Anterior cingulate cortex (tissue), 58 donors: ENCODE measurements at regions not wholly inside any gene's neighbourhood (a gene's known extent, or its start where the extent isn't known, plus 50 kb on each side); places are given as distances from the start of the nearest gene placed in this dataset.

Experiments
- DNase-seq, 58 donors: peaks; one replicate each; lab custom pipeline; 2025; lab: John Stamatoyannopoulos, UW

DNA sequence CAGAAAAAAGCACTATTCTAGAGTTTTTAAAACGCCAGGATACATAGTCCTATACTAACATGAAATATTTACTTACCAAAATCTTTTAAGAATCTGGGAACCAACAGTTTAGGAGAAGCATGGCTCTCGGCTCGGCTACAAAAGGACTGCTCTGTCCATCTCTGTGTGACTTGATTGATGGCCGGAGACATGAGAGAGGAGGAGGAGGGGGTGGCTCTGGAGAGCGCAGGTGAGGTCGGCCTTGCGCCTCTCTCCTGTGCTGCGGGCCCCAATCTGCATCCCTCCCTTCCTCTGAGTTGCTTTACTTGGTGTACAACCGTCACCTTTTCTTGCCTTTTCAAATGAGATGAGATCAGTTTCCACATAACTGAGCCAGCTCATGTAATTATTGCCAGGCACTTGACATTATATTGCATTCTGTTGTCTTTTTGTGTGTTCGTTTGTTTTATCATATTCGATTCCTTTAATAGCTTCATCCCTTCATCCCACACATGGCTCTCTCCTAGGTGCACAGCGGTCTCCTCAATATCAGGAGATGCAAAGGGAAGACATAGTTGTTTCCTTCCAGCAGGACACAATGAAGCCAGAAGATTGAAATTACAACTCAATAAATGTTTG lies 87.8 kb upstream of the KLF6 start:
- DNase-seq = no peak

DNA sequence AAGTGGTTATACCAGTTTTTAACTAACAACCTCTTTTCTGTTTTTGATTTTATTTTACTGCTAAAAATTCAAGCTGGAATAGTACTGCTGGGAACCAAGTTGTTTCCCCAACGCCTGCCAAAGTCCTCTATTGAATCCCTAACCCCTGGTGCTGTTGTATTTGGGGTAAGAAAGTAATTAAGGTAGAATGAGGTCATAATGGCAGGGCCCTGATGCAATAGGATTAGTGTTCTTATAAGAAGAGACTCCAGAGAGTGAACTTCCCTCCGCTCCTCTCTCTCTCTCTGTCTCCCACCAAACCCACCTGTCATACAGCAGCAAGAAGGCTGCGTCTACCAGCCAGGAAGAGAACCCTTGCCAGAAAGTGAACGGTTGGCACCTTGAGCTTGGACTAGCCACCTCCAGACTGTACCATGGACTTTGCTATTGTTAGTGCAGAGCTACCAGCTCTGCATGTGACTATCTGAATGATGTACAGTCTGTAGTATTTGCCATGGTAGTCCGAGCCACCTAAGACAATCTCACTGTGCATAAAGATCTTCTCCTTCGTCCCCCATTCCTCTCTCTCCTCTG lies 86.5 kb upstream of the KLF6 start:
- DNase-seq = no peak

DNA sequence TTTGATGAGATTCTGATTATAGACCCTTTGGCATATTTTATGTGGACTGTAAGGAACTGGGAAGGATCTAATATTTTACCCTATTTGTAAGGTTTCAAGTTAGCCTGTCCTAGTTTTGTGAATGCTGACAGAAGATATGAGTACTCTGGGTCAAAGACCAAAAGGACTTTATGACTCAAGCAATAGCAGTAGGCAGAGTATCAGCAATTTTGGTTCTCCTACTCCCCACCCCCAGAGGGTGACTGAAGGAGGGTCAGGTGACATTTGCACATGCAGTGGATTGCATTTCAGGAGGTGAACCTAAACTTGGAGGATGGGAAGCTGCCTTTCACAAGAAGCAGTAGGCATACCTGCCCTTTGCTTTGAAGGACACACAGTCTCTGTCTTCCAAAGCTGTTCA lies 84.0 kb upstream of the KLF6 start:
- no peak for DNase-seq

DNA sequence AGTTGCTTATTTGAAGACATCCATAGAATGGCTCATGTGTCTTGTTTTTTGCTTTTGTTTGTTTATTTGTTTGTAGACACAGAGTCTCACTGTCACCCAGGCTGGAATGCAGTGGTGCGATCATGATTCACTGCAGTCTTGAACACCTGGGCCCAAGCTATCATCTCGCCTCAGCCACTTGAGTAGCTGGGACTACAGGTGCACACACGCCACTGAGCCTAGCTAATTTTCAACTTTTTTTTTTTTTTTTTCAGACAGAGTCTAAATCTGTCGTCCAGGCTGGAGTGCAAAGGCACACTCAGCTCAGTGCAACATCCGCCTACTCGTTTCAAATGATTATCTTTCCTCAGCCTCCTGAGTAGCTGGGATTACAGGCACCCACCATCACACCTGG lies 83.3 kb upstream of the KLF6 start:
- DNase-seq = no peak

DNA sequence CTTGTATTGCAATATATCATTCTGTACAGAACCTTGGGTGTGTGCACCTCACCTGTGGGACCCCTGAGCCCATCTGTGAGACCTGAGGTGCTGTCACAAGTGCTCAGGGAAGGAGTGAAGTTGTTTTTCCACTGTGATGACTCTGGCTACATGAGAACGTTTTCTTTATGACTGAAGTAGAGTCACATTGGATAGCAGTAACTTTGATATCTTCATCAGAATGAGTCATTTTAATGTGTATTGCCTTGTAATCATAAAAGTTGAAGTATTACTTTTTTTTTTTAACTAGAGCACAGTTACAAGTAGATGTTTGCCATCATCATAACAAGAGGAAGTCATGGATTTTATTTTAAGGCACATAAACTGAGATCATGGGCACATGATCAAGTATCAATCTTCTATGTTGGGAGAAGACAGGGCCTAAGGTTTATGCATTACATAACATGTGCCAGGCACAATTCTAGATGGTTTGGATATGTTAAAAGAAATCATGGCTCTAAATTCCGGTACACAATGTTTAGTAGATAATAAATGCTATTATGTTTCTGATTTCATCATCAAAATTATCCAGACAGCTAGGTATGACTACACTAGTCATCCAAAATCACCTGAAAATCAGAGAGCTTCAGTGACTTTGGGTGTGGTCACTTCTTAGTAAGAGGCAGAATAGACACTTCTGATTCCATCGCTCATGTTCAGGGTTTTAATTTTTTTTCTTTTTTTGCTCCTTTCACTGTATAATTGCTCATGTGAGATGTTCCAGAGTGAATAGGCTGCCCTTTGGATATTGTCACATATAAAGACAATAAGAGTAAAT lies 82.7 kb upstream of the KLF6 start:
- DNase-seq = no peak

DNA sequence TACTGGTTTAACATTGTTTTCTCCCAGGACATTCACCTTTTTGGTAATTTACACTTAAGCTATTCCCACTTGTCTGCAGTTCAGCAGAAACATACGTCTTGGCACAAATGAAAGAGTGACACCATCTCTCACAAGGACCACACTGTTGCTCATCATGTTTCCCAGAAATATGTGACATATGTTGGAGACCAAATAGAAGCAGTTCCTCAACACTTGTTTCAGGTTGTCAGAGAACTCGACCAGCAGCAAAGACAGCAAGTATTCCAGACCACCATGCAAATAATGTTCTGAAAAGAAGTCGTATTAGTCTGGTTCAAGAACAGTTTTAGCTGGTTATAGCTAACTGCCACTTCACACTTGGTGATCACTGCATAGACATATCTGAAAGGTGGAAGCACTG lies 81.3 kb upstream of the KLF6 start:
- no peak for DNase-seq

DNA sequence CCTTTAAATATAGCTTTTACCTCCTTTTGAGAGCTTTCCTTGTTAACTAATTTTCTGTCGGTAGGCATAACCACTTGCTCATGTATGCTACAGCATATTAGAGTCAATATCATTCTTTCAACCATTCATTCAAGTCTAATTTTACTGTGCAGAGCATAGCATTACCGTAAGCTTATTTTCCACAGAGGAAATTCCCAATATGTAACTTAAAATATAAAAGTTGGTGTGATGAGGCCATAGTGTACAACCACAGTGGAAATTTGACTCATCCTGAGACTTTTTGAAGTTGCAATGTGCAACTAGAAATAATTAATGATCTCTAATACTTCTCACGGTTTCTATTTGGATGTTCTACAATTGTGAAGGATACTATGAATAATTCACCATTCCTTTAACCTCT lies 80.6 kb upstream of the KLF6 start:
- DNase-seq = no peak

DNA sequence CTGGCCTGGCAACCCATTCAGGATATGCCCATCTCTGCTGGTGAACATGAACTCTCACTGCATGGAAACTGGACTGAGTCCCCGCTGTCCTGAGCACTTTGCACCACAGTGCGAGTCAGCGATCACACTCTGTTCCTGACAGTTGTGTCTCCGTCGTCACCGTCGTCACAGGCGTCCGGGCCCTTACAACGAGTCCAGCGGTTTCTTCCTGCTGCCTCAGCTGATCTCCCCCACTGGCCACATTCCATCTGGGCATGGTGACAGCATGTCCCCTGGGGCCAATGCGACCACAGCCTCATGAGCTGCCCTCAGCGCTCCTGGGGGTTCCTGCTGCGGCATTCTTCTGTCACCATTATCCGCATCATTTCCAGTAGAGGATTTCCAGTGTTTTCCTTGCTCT lies 76.8 kb upstream of the KLF6 start:
- DNase-seq = no peak

DNA sequence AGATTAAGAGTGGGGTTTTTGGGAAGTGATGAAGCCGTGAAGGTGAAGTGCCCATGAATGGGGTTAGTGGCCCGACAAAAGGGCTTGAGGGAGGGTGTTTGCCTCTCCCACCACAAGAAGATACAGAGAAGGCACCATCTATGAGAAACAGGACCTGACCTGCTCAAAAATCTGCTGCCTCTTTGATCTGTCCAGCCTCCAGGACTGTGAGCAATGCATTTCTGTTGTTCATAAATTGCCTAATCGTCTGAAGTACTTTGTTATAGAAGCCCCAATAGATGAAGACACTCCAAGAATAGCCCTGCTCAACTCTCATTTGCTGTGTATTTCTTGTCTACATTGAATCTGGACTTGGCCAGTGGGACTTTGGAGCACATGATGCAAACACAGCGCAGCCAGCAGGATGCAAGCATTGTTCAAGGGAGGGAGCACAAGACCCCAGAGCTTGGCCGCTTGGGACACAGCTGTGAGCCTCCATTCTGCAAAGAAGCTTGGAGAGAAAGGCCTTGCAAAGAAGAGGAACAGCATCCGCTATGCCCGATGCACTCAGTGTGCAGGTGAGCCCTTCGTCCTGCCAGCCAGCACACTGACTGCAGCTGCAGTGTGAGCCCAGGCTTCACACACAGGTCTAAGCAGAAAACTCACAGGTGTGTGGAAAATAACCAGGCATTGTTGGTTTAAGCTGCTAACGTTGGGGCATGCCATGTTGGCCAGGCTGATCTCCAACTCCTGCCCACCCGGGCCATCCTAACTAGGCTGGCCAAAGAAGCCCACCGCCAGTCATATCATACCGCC lies 73.2 kb upstream of the KLF6 start:
- no peak for DNase-seq

DNA sequence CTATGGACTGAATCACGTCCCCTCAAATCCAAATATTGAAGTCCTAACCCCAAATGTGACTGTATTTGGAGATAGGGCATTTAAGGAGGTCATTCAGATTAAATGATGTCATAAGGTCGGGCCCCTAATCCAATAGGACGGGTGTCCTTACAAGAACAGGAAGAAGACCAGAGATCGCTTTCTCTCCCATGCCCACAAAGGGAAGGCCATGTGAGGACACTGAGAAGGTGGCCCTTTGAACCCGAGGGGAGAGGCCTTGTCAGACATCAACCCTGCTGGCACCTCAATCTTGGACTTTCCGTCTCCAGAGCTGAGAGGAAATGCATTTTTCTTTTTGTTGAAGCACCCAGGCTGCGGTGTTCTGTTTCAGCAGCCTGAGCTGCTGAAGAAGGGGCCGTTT lies 72.3 kb upstream of the KLF6 start:
- no peak for DNase-seq

DNA sequence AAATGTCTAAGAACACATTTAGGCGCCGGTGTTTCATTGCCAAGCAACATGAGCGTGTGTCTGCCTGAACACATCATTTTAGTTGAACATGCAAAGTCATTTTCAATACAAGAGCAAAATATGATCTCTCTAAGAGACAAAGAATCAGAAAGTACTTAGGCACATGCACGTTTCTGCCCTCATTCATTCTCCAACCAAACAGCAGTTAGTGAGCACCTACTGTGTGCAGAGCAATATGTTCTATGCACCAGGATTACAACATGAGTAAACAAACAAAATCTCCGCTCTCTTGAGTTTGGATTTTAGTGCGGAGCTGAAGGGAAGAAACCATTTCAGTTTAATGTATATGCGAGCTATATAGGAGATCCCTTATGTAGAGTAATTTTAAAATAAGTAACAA lies 71.6 kb upstream of the KLF6 start:
- DNase-seq = no peak

DNA sequence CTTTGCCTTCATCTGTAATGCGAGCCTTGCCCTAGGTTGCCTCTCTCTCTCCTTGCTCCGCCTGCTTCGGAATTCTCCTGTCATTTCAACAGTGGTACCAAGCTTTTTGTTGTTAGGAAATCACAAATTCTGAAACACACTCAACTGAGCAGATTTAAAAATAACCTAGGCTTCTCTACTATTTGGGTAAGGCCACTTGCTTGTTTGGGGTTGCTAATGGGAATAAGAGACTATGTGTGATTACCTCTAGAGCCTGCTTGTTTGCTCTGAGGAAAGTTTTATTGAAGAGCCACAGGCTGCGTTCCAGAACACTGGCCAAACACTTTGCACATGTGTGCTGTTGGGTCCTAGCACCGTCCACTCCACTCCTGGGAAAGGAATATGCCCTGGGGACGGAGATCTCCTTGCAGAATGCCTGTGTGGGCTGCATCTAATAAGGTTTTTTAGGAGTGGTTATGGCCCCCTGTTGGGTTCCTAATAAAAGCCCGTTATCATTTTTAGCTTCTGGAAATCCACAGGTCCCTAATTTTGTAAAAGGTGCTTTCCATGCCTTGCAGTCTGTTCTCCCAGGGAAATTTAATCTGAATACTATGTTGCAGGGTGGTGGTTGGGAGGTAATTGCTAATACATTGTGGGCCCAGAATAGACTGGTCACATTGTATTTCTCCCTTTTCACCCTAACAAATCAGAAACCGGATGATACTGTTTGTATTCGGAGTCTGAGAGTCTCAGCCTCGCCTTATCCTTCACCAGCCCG lies 68.7 kb upstream of the KLF6 start:
- no peak for DNase-seq

DNA sequence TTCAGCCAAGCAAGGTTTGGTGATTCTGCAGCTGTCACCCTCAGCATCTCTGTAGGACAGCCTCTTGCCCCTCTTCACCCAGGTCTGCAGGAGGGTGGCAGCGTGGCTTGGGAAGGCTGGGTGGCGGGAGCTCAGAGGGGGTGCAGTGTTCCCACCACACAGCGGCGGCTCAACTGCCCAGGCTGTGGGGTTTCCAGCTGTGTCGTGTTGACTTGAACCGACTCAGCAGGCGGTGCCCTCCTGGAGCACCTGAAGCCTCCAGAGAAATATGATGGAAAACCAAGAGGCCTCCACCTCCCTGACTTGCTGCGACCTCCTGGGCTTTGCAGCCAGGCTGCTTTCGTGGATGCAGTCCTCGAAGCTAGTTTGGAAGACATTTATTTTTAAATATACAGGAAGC lies 68.0 kb upstream of the KLF6 start:
- no peak for DNase-seq

DNA sequence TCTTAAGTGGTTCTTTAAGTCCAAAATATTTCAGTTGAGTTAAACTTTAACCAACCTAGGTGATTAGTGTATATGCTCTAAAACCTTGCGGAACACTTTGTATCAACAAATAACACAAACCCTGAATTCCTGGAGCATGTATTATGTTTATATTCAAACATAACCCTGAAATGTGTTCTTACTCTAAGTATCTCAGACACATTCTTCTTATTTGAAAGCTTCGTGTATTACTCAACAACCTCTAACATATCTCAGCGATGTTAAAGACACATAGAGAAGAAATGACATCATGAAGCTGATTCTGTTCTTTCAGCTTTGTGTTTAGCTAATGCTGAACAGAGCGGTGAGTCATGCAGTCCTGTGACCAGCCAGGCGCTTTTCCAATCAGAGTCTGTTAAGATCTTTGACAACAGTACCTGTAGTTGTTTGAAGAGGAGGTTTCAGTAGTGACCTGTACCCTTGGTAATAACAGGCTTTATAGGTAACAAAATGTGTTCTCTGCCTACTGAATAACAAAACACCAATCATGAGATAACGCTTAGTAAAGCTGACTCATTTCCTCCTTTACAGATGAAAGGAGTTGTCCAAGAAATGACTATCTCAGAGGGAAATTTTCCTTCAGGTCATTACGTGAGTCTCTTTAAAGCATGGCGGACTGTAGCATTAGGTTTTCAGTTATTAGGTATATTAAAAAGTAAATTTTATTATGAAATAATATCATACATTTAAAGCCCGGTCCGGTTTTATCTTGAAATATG lies 67.3 kb upstream of the KLF6 start:
- peak in 14 of 58 donors; percentile 3 to 45 (median 24) for DNase-seq

DNA sequence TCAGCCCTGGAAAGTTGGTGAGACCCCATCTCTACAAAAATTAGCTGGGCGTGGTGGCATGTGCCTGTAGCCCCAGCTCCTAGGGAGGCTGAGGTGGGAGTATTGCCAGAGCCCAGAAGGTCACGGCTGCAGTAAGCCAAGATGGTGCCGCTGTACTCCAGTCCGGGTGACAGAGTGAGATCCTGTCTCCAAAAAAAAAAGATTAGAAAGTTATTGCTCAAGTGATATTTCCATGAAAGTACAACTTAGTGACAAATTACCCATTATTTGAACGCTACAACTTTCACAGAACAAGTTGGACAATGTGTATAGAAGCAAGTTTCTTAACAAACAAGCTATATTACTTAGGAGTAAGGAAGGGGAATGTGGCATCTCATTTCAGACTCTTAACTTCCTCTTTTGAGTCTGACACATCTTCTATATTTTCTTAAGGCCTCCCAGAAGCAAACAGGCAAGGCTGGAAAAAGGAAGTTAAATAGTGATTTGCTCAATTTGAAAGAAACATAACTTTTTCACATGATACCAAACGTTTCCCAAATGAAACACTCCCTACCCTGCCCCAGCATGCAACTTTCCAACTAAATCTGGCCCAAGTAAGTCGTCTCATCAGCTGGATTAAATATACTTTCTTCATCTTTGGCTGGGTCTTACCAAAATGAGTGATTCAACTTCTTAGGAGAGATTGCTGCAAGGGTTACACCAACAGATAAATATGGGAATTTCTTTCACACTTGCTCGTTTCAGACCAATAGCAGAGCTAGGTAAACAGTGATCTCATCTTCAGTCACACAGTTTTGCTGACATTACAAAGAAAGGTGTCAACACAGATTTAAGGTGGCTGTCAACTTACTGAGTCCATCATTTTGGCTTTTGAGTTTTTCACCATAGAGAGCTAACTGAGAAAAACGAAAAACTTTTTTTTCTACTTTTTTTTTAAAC lies 66.3 kb upstream of the KLF6 start:
- DNase-seq = no peak

DNA sequence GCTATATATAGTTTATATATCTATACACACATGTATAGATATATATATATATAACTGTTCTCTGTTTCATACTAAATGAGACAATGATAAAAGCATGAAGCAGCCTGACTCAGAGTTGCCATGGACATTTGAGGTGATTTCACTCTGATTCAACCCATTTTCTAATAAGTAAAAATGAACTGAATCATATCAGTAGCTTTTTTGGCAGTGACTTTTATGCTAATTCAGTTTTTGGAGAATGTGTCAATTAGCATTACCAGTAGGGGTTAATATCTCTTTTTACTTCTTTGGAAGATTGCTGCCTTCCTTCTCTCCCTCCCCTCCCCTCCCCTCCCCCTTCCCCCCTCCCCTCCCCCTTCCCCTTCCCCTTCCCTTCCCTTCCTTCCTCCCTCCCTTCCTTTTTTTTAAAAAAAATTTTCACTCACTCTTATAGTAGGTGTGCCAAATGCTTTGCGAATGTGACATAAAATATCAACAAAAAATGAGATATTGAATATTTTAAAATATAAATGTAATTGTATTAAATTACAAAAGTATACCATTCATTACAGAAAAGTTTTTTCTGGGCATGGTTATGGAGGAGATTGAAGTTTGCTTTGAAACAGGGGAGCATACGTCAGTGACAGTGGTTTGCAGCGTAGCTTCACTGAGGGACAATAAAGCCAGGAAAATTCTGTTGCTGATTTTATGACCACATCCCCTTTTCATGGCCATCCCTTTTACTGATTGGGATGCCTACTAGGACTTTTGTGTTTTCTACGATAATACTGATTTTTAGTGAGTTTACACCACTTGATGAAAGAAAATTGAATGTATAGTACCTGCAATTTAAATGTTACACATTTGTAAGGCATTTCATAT lies 64.0 kb upstream of the KLF6 start:
- no peak for DNase-seq

DNA sequence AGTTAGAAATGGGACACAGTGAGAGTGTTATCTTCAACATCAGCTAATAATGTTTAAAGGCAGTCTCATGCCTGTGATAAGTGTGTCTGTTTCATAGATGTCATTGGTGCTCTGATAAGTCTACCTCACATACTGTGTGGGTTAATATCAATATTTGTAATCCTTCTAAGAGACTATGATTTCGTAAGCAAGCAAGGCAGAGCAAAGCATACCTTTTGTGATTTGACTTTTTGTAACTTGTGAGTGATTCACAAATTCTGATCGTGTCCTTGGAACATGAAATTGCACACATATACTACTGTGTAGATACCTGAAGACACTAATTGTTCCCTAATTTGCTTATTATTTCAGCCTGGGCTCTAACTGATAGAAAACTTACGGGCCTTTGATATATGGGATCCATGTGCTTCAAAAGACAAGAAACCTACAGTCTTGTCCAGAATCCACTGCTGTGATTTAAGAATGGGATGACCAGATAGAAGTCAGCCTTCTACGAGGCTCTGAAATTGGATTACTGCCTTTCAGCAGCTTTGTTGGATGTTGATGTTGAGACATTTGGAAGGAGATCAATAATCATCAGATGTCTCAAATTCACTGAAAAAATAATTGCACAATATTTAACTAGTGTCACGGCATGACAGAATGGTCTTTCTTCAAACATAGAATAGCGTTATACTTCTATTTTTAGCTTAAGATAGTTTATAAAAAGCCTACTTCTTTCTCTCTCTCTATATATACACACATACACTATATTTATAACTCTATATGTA lies 63.2 kb upstream of the KLF6 start:
- DNase-seq = no peak
